ENCODE measurements at regions not wholly inside any gene's neighbourhood (a gene's known extent, or its start where the extent isn't known, plus 50 kb on each side); places are given as distances from the start of the nearest gene placed in this dataset.

GRCh38 chr5:98065261-98065909 is 708.1 kb upstream of the RGMB start:
- DNase-seq (ENCODE audit: low spot score) = no peak

GRCh38 chr5:98066910-98067309 is 706.6 kb upstream of the RGMB start:
- no peak for DNase-seq (ENCODE audit: low spot score)

GRCh38 chr5:98069876-98070512 is 703.5 kb upstream of the RGMB start:
- peak; percentile 4 for DNase-seq (ENCODE audit: low spot score)

GRCh38 chr5:98072921-98073320 is 700.5 kb upstream of the RGMB start:
- DNase-seq (ENCODE audit: low spot score) = no peak

GRCh38 chr5:98076501-98076900 is 697.0 kb upstream of the RGMB start:
- DNase-seq (ENCODE audit: low spot score) = no peak

- no peak for DNase-seq (ENCODE audit: low spot score)
Observed at GRCh38 chr5:98085593-98085992, 687.9 kb upstream of the RGMB start.

- DNase-seq (ENCODE audit: low spot score) = no peak
Observed at GRCh38 chr5:98095072-98095471, 678.4 kb upstream of the RGMB start.

- no peak for DNase-seq (ENCODE audit: low spot score)
Observed at GRCh38 chr5:98096155-98096554, 677.3 kb upstream of the RGMB start.

- no peak for DNase-seq (ENCODE audit: low spot score)
Observed at GRCh38 chr5:98099448-98100105, 673.9 kb upstream of the RGMB start.

- no peak for DNase-seq (ENCODE audit: low spot score)
Observed at GRCh38 chr5:98101131-98101530, 672.3 kb upstream of the RGMB start.

GRCh38 chr5:98102936-98103335 is 670.5 kb upstream of the RGMB start:
- DNase-seq (ENCODE audit: low spot score) = no peak

- no peak for DNase-seq (ENCODE audit: low spot score)
Observed at GRCh38 chr5:98103807-98104206, 669.7 kb upstream of the RGMB start.

GRCh38 chr5:98104454-98105188 is 668.8 kb upstream of the RGMB start:
- no peak for DNase-seq (ENCODE audit: low spot score)

- no peak for DNase-seq (ENCODE audit: low spot score)
Observed at GRCh38 chr5:98105681-98106080, 667.8 kb upstream of the RGMB start.

- DNase-seq (ENCODE audit: low spot score) = no peak
Observed at GRCh38 chr5:98106116-98107031, 667.1 kb upstream of the RGMB start.

- no peak for DNase-seq (ENCODE audit: low spot score)
Observed at GRCh38 chr5:98108497-98108896, 665.0 kb upstream of the RGMB start.

- no peak for DNase-seq (ENCODE audit: low spot score)
Observed at GRCh38 chr5:98109561-98110006, 663.9 kb upstream of the RGMB start.

- no peak for DNase-seq (ENCODE audit: low spot score)
Observed at GRCh38 chr5:98110282-98110691, 663.2 kb upstream of the RGMB start.

- DNase-seq (ENCODE audit: low spot score) = no peak
Observed at GRCh38 chr5:98110791-98111190, 662.7 kb upstream of the RGMB start.

- no peak for DNase-seq (ENCODE audit: low spot score)
Observed at GRCh38 chr5:98111686-98112085, 661.8 kb upstream of the RGMB start.

- DNase-seq (ENCODE audit: low spot score) = no peak
Observed at GRCh38 chr5:98121036-98121936, 652.2 kb upstream of the RGMB start.
